GM12878 (cell line): ENCODE measurements at regions not wholly inside any gene's neighbourhood (a gene's known extent, or its start where the extent isn't known, plus 50 kb on each side); places are given as distances from the start of the nearest gene placed in this dataset.

Source experiments
- CBFB ChIP-seq: IDR thresholded peaks from 2 replicates; pipeline ENCODE4 v1.6.1; 2016; ENCODE audit warnings: antibody characterized with exemption, low read depth
- GABPA ChIP-seq: IDR thresholded peaks from 2 replicates; pipeline ENCODE4 v1.6.1; 2014; ENCODE audit warnings: antibody characterized with exemption, low read depth, mild to moderate bottlenecking, inconsistent platforms
- MYB ChIP-seq: fragments of 150-350 bp; IDR thresholded peaks from 2 replicates; pipeline ENCODE4 v1.6.1; 2014; ENCODE audit warnings: mild to moderate bottlenecking, low read depth, low read length, borderline replicate concordance

DNA sequence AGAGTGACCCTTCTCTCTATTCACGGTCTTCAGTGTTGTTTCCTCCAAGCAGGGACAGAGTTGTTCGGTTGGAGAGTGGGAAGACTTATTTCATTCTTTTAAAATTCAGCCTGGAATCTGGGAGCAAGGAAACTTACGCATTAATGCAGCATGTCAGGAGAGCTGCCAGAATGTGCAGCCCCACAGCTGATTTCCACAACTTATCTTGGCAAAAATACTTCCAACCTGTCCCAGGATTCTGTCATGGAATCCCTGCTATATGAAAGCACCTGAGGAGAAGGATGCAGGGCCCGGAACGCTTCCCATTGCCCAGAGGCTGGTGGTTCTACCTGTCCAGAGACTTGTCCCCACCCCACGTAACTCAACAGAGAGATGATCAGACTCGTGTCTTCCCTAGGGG, 86.9 kb upstream of the MKI67 start:
- TF ChIP-seq MYB (no peak), GABPA (no peak), CBFB (no peak)
